ENCODE measurements at regions not wholly inside any gene's neighbourhood (a gene's known extent, or its start where the extent isn't known, plus 50 kb on each side); places are given as distances from the start of the nearest gene placed in this dataset.

DNA sequence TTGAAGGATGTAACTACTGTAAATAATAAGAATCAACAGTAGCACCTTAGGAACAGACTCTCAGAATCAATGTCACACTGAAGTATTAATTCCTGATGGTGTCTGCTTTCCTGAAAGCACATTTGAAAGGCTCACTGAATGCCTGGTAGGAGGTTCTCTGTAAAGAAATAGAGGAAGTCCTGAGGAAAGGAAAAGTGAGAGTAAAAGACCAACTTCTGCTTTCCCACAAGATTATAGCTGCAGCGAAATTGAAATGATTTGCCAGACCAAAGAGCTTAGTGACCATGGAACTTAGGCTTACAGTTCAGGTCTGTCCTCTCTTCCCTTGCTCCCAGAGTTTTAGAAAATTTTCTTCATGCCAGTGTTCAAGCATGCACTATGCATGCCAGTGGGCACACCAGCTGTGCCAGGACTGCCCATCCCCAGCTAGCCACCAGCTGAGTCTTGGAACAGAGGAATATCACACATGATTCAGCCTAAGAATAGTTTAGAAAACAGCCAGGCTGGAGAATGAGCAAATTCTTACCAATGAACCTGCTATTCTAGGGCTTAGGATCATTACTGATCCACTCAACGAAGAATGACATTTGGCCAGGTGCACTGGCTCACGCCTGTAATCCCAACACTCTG lies 123.2 kb downstream of the HERPUD2 start:
- Histone ChIP-seq H3K9me1 (ENCODE audit: control insufficient read depth, insufficient read depth, low read length) (no peaks in the 10 kb centered on the region), H3K27ac (ENCODE audit: extremely low read depth, low read depth, low read length) (no peak overlapping the region), H3K4me2 (ENCODE audit: insufficient read depth, low read length) (no peak overlapping the region), H3K4me3 (no peak overlapping the region), H3K9ac (ENCODE audit: insufficient read depth in 1 of 2, low read depth in 2 of 2, low read length in 2 of 2) (no peak overlapping the region), H3K79me2 (ENCODE audit: control insufficient read depth, insufficient read depth, low read length) (no peaks in the 10 kb centered on the region), H3K9me3 (replicated peaks; ENCODE audit: control insufficient read depth, insufficient read depth, low read depth, low read length) (no peaks in the 10 kb centered on the region), H3K4me1 (replicated peaks in 1 of 2; ENCODE audit: control insufficient read depth in 2 of 2, insufficient read depth in 2 of 2, low read length in 2 of 2) (no peaks in the 10 kb centered on the region), H4K20me1 (replicated peaks; ENCODE audit: control insufficient read depth, insufficient read depth, low read length) (no peaks in the 10 kb centered on the region), H2AFZ (ENCODE audit: low read depth, low read length) (no peak overlapping the region), H3K36me3 (ENCODE audit: control insufficient read depth, insufficient read depth, low read length) (no peaks in the 10 kb centered on the region), H3K27me3 (ENCODE audit: control insufficient read depth in 2 of 2, insufficient read depth in 2 of 2, low read length in 2 of 2) (peaks cover 9 to 43% of the 10 kb centered on the region in 2 experiments; a peak in 4 of 5 replicates)
- WGBS (ENCODE audit: insufficient coverage, low coverage, missing lambda C conversion rate) = 0% methylated on average over 3 of the region's 3 CpGs
- DNase-seq (ENCODE audit: extremely low read depth in 1 of 4, low spot score in 3 of 4) (no peak), ATAC-seq (no peak), FAIRE-seq (no peak)
- POLR2A ChIA-PET = no interaction called here
- TF ChIP-seq, protein P1, sequence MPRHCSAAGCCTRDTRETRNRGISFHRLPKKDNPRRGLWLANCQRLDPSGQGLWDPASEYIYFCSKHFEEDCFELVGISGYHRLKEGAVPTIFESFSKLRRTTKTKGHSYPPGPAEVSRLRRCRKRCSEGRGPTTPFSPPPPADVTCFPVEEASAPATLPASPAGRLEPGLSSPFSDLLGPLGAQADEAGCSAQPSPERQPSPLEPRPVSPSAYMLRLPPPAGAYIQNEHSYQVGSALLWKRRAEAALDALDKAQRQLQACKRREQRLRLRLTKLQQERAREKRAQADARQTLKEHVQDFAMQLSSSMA (CRISPR knock-in tag; IDR thresholded peaks at IDR 0.05) = no peak
- 0 out of 2 replicates have a peak, but pooled peaks have one; percentile 38 for TF ChIP-seq SPI1 (IDR thresholded peaks at IDR 0.05; ENCODE audit: borderline replicate concordance, low read depth, low read length)
- no TSS peak for BruUV-seq (replicated peaks)
- CTCF ChIA-PET (ENCODE audit: low intra/inter-chr PET ratio) = no interaction called here
- intact Hi-C loops (cut with micrococcal nuclease) = no loop called here
- in situ Hi-C loops (cut with MboI) = no loop called here

DNA sequence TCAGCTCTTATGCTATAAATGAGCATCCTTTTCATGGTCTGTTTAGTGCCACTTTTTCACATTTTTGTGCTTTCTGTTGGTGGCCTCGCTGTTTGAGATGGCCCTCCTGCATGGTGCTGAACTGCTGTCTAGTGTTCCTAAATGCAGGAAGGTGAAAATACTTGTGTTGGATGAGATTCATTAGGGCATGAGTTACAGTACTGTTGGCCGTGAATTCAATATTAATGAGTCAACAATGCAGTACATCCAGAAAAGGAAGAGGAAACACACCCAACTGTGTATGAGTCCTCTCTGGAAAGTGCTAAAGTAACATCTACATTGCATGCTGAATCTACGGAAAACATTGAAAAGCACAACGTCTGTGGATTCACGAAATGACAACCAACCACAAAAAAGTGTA lies 124.0 kb downstream of the HERPUD2 start:
- in situ Hi-C loops (cut with MboI) (no loop called here), intact Hi-C loops (cut with micrococcal nuclease) (no loop called here)
- H3K79me2 ChIP-seq (ENCODE audit: control insufficient read depth, insufficient read depth, low read length) = no peaks in the 10 kb centered on the region
- 0% methylated on average over 5 of the region's 5 CpGs for WGBS (ENCODE audit: insufficient coverage, low coverage, missing lambda C conversion rate)
- no peak overlapping the region for H3K27ac ChIP-seq (ENCODE audit: extremely low read depth, low read depth, low read length)
- no peaks in the 10 kb centered on the region for H3K4me1 ChIP-seq (replicated peaks in 1 of 2; ENCODE audit: control insufficient read depth in 2 of 2, insufficient read depth in 2 of 2, low read length in 2 of 2)
- DNase-seq (ENCODE audit: extremely low read depth in 1 of 4, low spot score in 3 of 4) = no peak
- H3K27me3 ChIP-seq (ENCODE audit: control insufficient read depth in 2 of 2, insufficient read depth in 2 of 2, low read length in 2 of 2) = peaks cover 7 to 40% of the 10 kb centered on the region in 2 experiments; a peak in 4 of 5 replicates
- no peaks in the 10 kb centered on the region for H3K9me3 ChIP-seq (replicated peaks; ENCODE audit: control insufficient read depth, insufficient read depth, low read depth, low read length)
- H4K20me1 ChIP-seq (replicated peaks; ENCODE audit: control insufficient read depth, insufficient read depth, low read length) = no peaks in the 10 kb centered on the region
- FAIRE-seq = no peak
- no peaks in the 10 kb centered on the region for H3K9me1 ChIP-seq (ENCODE audit: control insufficient read depth, insufficient read depth, low read length)
- BruUV-seq (replicated peaks) = no TSS peak
- no peak overlapping the region for H3K4me3 ChIP-seq
- H3K9ac ChIP-seq (ENCODE audit: insufficient read depth in 1 of 2, low read depth in 2 of 2, low read length in 2 of 2) = no peak overlapping the region
- ChIA-PET CTCF (ENCODE audit: low intra/inter-chr PET ratio) (no interaction called here), POLR2A (no interaction called here)
- ATAC-seq = no peak
- no peaks in the 10 kb centered on the region for H3K36me3 ChIP-seq (ENCODE audit: control insufficient read depth, insufficient read depth, low read length)
- H2AFZ ChIP-seq (ENCODE audit: low read depth, low read length) = no peak overlapping the region
- no peak overlapping the region for H3K4me2 ChIP-seq (ENCODE audit: insufficient read depth, low read length)
- TF ChIP-seq, protein P2, sequence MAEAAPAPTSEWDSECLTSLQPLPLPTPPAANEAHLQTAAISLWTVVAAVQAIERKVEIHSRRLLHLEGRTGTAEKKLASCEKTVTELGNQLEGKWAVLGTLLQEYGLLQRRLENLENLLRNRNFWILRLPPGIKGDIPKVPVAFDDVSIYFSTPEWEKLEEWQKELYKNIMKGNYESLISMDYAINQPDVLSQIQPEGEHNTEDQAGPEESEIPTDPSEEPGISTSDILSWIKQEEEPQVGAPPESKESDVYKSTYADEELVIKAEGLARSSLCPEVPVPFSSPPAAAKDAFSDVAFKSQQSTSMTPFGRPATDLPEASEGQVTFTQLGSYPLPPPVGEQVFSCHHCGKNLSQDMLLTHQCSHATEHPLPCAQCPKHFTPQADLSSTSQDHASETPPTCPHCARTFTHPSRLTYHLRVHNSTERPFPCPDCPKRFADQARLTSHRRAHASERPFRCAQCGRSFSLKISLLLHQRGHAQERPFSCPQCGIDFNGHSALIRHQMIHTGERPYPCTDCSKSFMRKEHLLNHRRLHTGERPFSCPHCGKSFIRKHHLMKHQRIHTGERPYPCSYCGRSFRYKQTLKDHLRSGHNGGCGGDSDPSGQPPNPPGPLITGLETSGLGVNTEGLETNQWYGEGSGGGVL (CRISPR knock-in tag; IDR thresholded peaks at IDR 0.05) = no peak
- TF ChIP-seq, protein P3, sequence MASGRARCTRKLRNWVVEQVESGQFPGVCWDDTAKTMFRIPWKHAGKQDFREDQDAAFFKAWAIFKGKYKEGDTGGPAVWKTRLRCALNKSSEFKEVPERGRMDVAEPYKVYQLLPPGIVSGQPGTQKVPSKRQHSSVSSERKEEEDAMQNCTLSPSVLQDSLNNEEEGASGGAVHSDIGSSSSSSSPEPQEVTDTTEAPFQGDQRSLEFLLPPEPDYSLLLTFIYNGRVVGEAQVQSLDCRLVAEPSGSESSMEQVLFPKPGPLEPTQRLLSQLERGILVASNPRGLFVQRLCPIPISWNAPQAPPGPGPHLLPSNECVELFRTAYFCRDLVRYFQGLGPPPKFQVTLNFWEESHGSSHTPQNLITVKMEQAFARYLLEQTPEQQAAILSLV (tag; IDR thresholded peaks at IDR 0.05) = no peak
- TF ChIP-seq MYNN (IDR thresholded peaks at IDR 0.05) (no peak), MYNN (CRISPR knock-in tag; IDR thresholded peaks at IDR 0.05) (no peak), MTF1 (CRISPR knock-in tag; IDR thresholded peaks at IDR 0.05; ENCODE audit: borderline replicate concordance) (no peak), PTRF (tag; IDR thresholded peaks at IDR 0.05) (no peak), ZNF3 (CRISPR knock-in tag; IDR thresholded peaks at IDR 0.05) (no peak), ZNF263 (CRISPR knock-in tag; IDR thresholded peaks at IDR 0.05; ENCODE audit: borderline replicate concordance) (no peak), EGR1 (conservative IDR thresholded peaks at IDR 0.05) (no peak), ZNF699 (CRISPR knock-in tag; IDR thresholded peaks at IDR 0.05; ENCODE audit: insufficient replicate concordance) (no peak)
